HG02981 (cell line): ENCODE measurements at regions not wholly inside any gene's neighbourhood (a gene's known extent, or its start where the extent isn't known, plus 50 kb on each side); places are given as distances from the start of the nearest gene placed in this dataset.

ENCODE experiments used
- ATAC-seq: cut with Tn5 transposase; IDR thresholded peaks from one replicate; pipeline ENCODE4 v1.9.1; 2021; ENCODE audit warnings: mild to moderate bottlenecking, moderate library complexity; ENCODE audit not compliant: unreplicated experiment

- ATAC-seq: no peak
Observed at GRCh38 chr7:25850735-25851134, 301.3 kb upstream of the NFE2L3 start.

GRCh38 chr7:25851332-25852210, 300.4 kb upstream of the NFE2L3 start:
- no peak for ATAC-seq

GRCh38 chr7:25852211-25852938, 299.6 kb upstream of the NFE2L3 start:
- no peak for ATAC-seq

- ATAC-seq: no peak
Observed at GRCh38 chr7:25852939-25853271, 299.1 kb upstream of the NFE2L3 start.

- ATAC-seq: no peak
Observed at GRCh38 chr7:25853314-25853713, 298.7 kb upstream of the NFE2L3 start.

- ATAC-seq: no peak
Observed at GRCh38 chr7:25854059-25854458, 297.9 kb upstream of the NFE2L3 start.

GRCh38 chr7:25854608-25855497, 297.1 kb upstream of the NFE2L3 start:
- ATAC-seq: no peak

GRCh38 chr7:25855854-25856782, 295.9 kb upstream of the NFE2L3 start:
- peak; percentile 1 for ATAC-seq

- no peak for ATAC-seq
Observed at GRCh38 chr7:25857376-25858067, 294.5 kb upstream of the NFE2L3 start.

- no peak for ATAC-seq
Observed at GRCh38 chr7:25858200-25858524, 293.8 kb upstream of the NFE2L3 start.

- no peak for ATAC-seq
Observed at GRCh38 chr7:25858525-25859411, 293.2 kb upstream of the NFE2L3 start.

GRCh38 chr7:25859412-25860274, 292.4 kb upstream of the NFE2L3 start:
- no peak for ATAC-seq

- no peak for ATAC-seq
Observed at GRCh38 chr7:25860275-25861163, 291.5 kb upstream of the NFE2L3 start.

GRCh38 chr7:25861164-25861496, 290.9 kb upstream of the NFE2L3 start:
- no peak for ATAC-seq

GRCh38 chr7:25861601-25862260, 290.3 kb upstream of the NFE2L3 start:
- no peak for ATAC-seq

GRCh38 chr7:25862261-25863004, 289.6 kb upstream of the NFE2L3 start:
- ATAC-seq: peak; percentile 92
